ENCODE measurements at regions not wholly inside any gene's neighbourhood (a gene's known extent, or its start where the extent isn't known, plus 50 kb on each side); places are given as distances from the start of the nearest gene placed in this dataset.

DNA sequence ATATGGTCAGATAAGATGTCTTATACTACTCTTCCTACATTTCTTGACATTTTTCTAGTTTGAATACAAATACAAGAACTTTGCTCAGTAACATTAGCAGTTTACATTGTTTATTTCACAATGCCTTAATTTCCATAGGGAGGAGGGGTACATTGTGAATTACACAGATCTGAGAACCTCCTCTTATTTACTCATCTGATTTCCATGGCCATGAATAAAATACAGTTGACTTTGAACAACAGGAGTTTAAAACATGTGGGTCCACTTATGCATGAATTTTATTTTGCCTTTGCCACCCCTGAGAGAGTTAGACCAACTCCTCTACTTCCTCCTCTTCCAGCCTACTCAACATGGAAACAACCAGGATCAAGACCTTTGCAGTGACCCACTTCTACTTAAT is 67.7 kb downstream of the MGST1 start:
- ChIA-PET POLR2A (no interaction called here), CTCF (no interaction called here)

DNA sequence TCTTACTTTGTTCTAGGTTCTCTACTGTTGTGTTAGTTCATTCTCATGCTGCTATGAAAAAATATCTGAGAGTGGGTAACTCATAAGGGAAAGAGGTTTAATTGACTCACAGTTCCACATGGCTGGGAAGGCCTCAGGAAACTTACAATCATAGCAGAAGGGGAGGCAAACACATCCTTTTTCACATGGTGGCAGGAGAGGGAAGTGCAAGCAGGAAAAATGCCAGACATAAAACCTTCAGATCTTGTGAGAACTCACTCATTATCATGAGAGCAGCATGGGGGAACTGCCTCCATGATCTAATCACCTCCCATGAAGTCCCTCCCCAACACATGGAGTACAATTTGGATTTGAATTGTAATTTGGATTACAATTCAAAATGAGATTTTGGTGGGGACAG is 69.6 kb downstream of the MGST1 start:
- CTCF ChIA-PET = no interaction called here

DNA sequence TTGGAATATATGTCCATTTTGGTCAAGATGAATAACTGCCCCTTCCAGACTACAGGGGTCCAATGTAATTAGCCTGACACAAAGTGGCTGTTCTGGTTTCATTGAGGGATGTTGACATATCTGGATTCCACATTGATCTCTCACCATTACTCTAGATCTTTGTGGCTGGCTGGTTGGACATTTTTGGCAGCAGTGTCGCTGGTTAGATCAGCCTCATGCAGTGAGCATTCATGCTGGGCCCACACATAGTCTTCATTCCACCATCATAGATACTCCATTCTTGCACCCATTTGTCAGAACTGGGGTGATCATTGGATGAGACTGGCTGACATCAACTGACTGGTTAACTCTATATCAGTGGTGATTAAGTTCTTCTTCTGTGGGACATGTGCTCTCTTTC is 74.4 kb downstream of the MGST1 start:
- ChIA-PET POLR2A (no interaction called here), CTCF (no interaction called here)

More for the DNA sequence above, 69.6 kb downstream of the MGST1 start:
- POLR2A ChIA-PET = no interaction called here

DNA sequence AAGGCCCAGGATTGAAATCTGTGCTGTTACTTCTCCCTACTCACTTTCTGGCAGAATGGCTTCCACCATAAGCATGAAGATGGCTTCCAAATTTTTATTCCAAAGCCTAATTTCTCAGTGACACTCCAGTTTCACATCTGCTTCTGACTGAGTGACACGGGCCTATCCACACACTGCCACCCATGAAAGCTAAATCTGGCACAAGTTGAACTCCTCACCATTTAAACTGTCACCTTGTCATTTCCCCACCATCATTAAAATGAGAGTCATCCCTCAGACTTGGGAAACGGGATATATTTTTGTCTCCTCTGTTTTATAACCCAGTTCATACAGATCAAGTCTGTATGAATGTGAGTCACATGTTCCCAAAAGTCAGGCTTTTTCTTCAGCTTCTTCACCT is 77.1 kb downstream of the MGST1 start:
- ChIA-PET CTCF (no interaction called here), POLR2A (no interaction called here)

DNA sequence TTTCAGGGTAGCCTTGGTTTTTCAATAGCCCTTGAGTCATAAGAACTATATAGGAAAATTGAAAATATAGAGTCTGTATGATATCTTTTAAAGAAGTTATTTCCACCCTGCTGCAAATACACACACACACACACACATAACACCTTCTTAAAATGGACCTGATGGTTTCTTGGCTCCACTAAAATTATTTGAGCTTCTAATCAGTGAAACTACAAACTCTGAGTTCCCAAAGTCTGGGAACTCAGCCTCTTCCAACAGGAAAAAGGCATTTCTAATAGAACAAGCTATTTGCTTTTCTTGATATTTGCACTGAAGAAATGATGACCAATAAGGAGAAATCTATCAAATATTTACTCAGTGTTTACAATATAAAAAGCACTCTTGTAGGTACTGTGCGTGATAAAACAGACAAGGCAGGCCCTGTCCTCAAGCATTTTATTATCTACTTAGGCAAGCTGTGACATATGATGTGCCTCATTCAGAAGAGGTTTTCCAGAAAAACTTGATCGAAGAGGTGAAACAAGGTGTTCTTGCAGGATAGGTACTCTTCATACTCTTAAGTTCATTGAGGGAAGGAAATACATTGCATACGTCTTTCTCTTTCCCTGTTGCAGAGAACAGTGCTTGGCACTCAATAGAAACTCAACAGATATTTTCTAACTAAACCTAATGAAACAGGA is 88.6 kb downstream of the MGST1 start:
- ChIA-PET POLR2A (no interaction called here), CTCF (no interaction called here)

DNA sequence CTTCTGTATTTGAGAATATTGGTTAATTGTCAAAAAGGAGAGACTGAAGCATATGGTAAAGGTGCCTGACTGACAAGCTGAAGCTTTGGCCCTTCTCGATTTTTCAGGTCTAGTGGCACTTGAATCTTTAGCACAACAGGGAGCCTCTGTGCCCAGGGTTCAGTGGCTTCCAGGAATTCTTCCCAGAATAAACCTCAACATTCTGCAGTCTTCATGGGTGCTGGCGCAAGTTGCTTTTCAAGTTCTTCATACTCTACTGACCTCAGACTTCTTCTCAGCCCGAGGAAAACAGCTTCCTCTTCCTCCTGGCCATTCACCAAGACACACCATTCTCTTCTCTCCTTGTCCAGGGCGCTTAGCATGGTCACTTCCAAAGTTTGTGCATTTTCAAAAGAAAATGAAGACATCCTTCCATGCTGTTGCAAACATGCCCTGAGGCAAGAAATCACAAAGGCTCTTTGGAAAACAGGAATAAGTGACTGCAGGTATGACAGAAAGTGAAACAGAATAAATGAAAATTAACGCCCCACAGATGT is 89.9 kb downstream of the MGST1 start:
- POLR2A ChIA-PET = no interaction called here

DNA sequence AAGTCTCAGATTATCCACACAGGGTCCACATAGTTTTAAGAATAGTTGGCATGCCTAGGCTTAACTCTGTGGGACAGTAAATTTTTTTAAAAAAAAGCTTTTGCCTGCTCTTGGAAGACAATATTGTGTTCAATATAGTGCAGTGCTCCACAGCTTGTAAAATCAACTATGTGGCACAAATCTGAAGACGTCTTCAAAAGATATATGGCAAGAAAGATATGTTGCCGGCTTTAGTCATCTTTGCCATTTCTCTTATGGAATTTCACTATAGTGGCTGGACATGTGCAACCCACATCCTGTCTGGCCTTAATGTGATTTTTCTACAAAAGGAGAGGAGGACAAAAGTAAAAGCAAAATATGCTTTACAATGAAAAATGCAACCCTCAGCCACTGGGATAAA is 90.5 kb downstream of the MGST1 start:
- POLR2A ChIA-PET = no interaction called here
- CTCF ChIA-PET = no interaction called here

More for the DNA sequence above, 89.9 kb downstream of the MGST1 start:
- CTCF ChIA-PET = no interaction called here

DNA sequence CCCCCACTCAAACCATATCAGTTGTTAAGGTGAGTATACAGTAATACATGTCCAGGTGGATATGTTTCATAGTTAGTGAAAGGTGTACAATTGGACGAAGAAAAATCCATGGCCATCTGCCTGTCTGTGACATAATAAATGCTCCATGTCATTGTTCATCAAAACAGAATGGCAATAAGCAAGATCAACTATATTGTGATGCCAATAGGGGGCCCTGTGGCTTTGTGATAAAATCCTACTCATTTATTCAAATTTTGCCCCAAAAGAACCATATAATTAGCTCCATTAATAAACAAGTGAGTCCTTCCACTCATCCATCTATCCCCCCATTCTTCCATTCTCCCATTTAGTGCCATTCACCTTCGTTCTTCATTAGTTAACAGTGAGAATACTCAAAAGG is 102.0 kb downstream of the MGST1 start:
- ChIA-PET POLR2A (no interaction called here), CTCF (no interaction called here)

DNA sequence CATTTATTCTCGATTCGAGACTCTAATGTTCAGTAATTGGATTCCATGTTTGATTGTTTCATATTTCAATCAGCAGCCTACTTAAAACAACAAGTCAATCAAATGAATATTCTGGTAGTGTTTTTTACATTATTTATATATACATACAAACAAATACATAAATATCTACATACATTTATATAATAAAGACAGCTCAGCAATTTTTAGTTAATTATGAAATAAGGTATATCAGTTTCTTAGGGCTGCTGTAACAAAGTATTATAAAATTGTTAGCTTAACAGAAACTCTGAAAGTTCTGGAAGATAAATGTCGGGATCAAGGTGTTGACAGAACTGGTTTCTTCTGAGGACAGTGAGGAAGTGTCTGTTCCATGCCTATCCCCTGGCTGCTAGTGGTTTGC is 105.9 kb downstream of the MGST1 start:
- CTCF ChIA-PET = no interaction called here
- POLR2A ChIA-PET = no interaction called here

DNA sequence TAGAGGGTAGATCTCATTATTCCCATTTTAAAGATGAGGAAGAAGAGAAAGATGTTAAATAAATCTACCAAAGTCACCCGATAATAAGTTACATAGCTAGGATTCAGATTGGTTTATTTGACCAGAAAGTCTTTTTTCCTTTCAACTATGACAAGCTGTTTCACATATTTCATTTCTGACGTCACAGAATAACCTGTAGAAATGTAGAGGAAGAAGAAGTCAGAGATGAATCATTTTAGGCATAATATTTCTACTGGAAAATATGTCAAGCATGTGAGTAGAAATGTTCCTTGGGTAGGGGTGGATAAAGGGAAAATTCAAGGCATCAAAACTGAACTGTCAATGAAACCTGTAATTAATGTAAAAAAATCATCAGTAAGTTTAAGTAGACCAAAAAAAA is 107.0 kb downstream of the MGST1 start:
- ChIA-PET CTCF (no interaction called here), POLR2A (no interaction called here)

DNA sequence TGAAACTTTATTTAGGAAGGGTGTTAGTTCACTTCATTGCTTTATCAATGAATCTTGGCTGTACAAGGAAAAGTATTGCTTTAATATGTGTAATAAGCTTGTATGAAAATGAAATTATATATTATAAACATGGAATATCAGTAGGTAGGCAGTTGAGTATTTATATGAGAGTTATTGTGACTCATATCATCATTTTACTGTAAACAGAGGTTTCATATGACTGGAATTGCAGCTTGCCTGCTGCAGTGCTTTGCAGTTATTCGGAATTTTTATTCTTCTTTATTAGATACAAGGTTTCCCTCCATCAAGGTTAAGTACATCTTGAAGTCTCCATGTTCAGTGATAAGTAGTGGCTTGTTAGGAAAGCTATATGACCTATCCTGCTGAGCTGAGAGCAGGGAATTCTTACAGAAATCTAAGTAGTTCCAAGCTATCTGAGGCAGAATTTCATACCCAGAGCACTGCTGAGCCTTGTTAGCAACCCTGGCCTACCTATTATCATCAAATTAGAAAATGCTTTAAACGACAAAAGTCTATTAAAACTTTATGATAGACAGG is 111.2 kb downstream of the MGST1 start:
- ChIA-PET POLR2A (no interaction called here), CTCF (no interaction called here)

DNA sequence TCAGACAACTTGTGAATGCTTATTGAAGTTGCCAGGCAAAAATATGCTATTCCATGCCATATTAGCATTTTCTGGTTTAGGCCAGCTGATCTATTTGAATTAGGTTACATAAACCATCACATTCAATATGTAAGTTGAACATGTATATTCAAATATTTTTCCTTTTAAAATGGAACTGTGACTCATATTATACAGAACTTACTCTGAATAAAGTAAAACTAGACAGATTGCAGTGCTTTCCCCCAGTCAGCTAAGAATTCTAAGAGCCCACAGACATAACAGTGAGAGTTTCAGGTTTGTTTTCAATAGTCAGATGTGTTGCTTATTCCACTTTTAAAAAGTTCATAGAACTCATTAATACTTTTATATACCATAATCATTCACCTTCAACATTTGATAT is 119.8 kb downstream of the MGST1 start:
- POLR2A ChIA-PET = no interaction called here
- CTCF ChIA-PET = no interaction called here

DNA sequence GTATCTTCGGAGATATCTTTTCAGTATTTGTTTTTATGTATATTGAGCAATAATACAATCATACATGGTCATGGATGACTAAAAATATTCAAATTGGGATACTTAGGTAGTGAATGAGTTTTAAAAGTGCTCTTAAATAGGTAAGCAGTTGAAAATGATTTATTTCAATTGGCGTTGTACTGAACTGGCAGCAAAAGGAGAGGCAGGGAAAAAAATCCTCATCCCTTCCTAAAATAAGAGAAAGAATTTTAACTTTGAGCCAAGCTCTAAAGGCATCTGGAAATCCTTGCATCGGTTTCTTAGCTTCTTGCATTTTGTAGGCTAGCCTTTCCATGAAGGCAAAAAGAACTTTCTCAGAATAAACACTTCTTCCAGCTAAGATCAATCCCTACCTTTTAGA is 125.2 kb downstream of the MGST1 start:
- CTCF ChIA-PET = no interaction called here
- POLR2A ChIA-PET = no interaction called here

DNA sequence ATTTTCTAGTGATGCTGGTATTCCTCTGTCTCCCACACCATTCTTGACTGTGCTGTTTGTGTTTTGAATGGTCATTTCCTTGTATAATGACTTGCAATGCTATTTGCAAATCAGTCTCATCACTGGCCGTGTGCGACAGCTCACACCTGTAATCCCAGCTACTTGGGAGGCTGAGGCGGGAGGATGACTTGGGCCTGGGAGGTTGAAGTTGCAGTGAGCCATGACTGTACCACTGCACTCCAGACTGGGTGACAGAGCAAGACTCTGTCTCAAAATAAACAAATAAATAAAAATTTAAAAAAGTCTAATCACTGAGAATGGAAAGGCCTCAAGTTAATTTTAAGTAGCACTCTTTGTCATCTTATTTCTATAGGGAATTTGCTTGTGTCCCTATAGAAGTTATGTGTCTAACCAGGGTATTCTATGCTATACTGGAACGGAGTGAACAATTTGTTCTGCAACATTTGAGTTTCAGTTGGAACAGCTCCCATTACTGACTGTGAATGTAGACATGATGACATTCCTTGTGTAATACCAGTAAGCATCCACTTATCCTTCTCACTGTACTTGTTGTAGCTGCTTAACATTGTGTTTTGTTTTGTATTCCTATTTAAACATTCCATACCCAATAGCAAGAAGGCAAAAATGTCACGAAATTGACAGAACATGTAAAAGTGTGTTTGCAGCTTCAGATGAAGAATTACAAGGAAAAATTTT is 126.3 kb downstream of the MGST1 start:
- POLR2A ChIA-PET = no interaction called here

DNA sequence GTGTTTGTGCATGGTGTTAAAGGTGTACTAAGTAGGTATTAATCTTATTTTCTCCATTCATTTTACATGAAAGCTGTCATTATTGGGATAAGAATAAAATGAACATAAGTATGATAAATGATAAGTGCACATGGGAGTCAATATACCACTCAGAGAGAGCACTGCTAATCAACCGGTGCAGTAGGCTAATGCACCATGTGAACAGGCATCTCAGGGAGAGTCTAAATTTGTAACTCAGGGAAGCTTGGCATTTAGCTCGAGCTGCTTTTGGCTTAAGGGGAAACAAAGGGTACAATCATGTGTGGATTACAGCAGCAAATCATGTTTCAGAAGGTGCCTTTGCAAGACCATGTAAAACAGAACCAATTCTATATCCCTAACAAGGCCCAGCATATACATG is 127.4 kb downstream of the MGST1 start:
- ChIA-PET CTCF (no interaction called here), POLR2A (no interaction called here)

More for the DNA sequence above, 126.3 kb downstream of the MGST1 start:
- CTCF ChIA-PET = no interaction called here

DNA sequence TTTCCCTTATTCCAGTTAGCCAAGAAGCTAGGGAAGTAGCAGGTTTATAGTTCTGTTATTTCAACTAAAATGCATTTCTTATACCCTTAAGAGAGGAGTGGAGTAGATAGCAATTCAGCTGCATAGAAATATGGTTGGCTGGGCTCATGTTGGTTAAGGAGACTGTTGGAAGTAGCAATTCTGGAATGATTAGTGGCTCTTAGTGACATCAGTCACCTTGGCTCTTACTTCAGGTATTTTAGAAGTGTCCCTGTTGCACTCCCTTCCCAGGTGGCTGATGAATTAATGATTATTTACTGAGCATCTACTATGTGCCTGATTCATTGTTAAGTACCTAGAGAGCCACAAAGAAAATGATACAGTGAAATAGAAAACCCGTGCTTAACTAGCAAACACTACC is 128.1 kb downstream of the MGST1 start:
- POLR2A ChIA-PET = no interaction called here
- CTCF ChIA-PET = no interaction called here

DNA sequence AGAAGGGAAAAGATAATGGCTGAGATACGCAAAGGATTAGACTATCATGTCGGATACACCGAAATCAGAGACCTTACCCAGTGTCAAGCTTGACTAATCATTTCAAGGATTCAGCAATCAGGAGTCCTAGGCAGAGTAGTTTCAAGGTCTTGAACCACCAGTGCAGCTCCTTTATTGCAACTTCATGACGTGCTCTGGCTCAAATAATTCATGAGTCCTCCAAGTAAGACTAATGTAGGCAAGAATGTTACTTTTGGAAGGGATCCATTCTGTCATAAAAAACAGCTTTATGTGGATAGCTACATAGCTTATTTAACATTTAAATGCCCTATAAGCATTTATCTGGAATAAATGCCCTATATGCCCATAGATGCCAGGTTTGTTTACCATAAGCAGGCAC is 123.2 kb downstream of the LMO3 start:
- CTCF ChIA-PET = no interaction called here
- POLR2A ChIA-PET = interaction anchor here (0.7 kb wide), 1 partner anchor 250 kb away, joined by 5 read pairs; no protein-coding TSS in a partner anchor

DNA sequence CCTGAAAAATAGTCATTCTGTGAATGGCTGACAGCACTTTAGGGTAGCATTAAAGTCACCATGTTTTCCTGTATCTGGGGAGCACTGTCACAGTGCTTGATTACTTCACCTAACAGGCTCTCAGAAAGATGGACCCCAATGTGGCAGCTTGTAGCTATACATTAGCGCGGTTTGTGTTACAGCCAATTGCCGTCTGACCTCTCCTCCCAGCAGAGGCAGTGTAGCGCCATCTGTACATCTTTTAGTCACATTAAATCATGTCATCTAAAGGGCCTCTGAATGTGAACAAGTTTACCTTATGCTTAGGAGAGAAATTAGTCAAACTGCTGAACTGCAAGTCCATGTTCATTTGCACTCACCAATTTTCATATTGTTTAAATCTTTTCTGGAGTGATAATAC is 113.7 kb downstream of the LMO3 start:
- CTCF ChIA-PET = no interaction called here
- POLR2A ChIA-PET = no interaction called here

DNA sequence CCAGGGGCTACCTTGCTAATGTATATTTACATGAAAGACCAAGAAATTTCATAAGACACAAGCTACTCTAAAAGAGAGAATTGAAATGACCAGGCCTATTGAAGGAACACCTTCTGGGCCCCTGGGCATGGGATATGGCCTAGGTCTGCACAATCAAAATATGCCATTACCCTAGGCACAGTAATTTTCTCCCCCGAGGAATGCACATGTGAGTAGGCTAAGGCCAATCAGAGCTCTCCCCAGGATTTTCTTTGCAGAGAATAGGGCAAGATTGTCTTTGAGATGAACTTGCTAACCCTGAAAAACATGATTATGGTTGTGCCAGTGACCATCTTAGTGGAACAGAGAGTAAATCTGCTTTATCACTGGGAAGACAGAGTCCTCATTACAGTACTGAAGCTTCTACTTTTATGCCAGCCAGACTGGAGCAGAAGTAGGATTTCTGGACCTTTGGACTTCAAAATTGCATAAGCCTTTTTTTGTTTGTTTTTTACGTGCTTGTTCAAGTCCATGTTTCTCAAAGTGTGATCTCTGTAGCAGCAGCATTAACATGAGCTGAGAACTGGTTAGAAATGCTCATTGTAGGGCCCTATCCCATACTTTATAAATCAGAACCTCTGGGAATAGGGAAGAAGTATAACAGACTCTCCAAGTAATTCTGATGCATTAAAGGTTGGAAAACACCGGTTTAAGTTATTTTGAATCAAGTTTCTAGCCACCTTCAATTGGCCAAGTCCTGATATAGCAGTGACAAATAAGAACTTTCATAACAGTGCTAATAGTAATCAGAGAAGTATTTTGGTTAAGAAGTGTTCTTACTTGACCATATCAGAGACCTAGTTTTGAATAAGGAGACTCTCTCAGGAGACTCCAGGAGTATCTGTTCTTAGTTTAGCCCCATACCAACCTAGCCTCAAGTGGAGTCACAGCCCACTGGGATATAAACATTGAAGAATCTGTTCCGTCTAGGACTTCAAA is 112.9 kb downstream of the LMO3 start:
- ChIA-PET CTCF (interaction anchor here (0.6 kb wide), 1 partner anchor 335 kb away, joined by 3 read pairs; no protein-coding TSS in a partner anchor), POLR2A (no interaction called here)

DNA sequence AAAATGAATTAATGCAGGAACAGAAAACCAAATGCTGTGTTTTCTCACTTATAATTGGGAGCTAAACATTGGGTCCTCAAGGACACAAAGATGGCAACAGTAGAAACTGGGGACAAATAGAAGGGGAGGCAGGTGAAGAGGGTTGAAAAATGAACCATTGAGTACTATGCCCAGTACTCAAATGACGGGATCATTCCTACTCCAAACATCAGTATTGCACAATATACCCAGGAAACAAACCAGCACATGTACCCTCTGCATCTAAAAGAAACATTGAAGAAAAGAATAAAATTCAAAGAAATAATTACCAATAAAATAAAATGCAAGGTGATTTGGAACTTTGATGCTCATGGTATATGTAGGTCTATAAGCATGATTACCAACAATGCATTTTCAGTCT is 110.8 kb downstream of the LMO3 start:
- POLR2A ChIA-PET = no interaction called here
- CTCF ChIA-PET = no interaction called here

Measured in activated CD8-positive, alpha-beta memory T cell treated with anti-CD3 and anti-CD28 coated beads for 36 hours (primary cell).